ENCODE measurements at regions not wholly inside any gene's neighbourhood (a gene's known extent, or its start where the extent isn't known, plus 50 kb on each side); places are given as distances from the start of the nearest gene placed in this dataset.

GRCh38 chr9:118577121-118577520, 792.1 kb downstream of the BRINP1 start:
- peak; percentile 92 for DNase-seq (ENCODE audit: low read depth)

GRCh38 chr9:118578467-118578866, 790.8 kb downstream of the BRINP1 start:
- peak; percentile 81 for DNase-seq (ENCODE audit: low read depth)

- DNase-seq (ENCODE audit: low read depth), result no peak
These were observed 785.8 kb downstream of the BRINP1 start for GRCh38 chr9:118583414-118583813.

- no peak for DNase-seq (ENCODE audit: low read depth)
These were observed 782.3 kb downstream of the BRINP1 start for GRCh38 chr9:118586978-118587377.

GRCh38 chr9:118594428-118594827, 774.8 kb downstream of the BRINP1 start:
- DNase-seq (ENCODE audit: low read depth), result no peak

GRCh38 chr9:118595719-118596305, 773.4 kb downstream of the BRINP1 start:
- DNase-seq (ENCODE audit: low read depth), result peak; percentile 75

- peak; percentile 32 for DNase-seq (ENCODE audit: low read depth)
These were observed 772.7 kb downstream of the BRINP1 start for GRCh38 chr9:118596374-118597015.

- DNase-seq (ENCODE audit: low read depth), result no peak
These were observed 762.6 kb downstream of the BRINP1 start for GRCh38 chr9:118606668-118607067.

- DNase-seq (ENCODE audit: low read depth), result peak; percentile 91
These were observed 759.7 kb downstream of the BRINP1 start for GRCh38 chr9:118609355-118610044.

GRCh38 chr9:118612201-118612600, 757.0 kb downstream of the BRINP1 start:
- DNase-seq (ENCODE audit: low read depth), result no peak

- DNase-seq (ENCODE audit: low read depth), result no peak
These were observed 755.2 kb downstream of the BRINP1 start for GRCh38 chr9:118613996-118614395.

GRCh38 chr9:118618084-118618483, 751.2 kb downstream of the BRINP1 start:
- peak; percentile 50 for DNase-seq (ENCODE audit: low read depth)

- peak; percentile 43 for DNase-seq (ENCODE audit: low read depth)
These were observed 750.4 kb downstream of the BRINP1 start for GRCh38 chr9:118618849-118619248.

- DNase-seq (ENCODE audit: low read depth), result no peak
These were observed 744.6 kb downstream of the BRINP1 start for GRCh38 chr9:118624608-118625007.

GRCh38 chr9:118630079-118630478, 739.2 kb downstream of the BRINP1 start:
- no peak for DNase-seq (ENCODE audit: low read depth)

GRCh38 chr9:118630931-118631595, 738.2 kb downstream of the BRINP1 start:
- DNase-seq (ENCODE audit: low read depth), result no peak

GRCh38 chr9:118631956-118632355, 737.3 kb downstream of the BRINP1 start:
- DNase-seq (ENCODE audit: low read depth), result no peak

- no peak for DNase-seq (ENCODE audit: low read depth)
These were observed 733.8 kb downstream of the BRINP1 start for GRCh38 chr9:118635416-118635815.

GRCh38 chr9:118637681-118638080, 731.6 kb downstream of the BRINP1 start:
- DNase-seq (ENCODE audit: low read depth), result no peak

- peak; percentile 80 for DNase-seq (ENCODE audit: low read depth)
These were observed 728.2 kb downstream of the BRINP1 start for GRCh38 chr9:118640836-118641560.

- peak; percentile 99 for DNase-seq (ENCODE audit: low read depth)
These were observed 726.1 kb downstream of the BRINP1 start for GRCh38 chr9:118643118-118643517.

GRCh38 chr9:118644066-118644465, 725.2 kb downstream of the BRINP1 start:
- DNase-seq (ENCODE audit: low read depth), result peak; percentile 81
